Kasumi-1 (cell line): ENCODE measurements at regions not wholly inside any gene's neighbourhood (a gene's known extent, or its start where the extent isn't known, plus 50 kb on each side); places are given as distances from the start of the nearest gene placed in this dataset.

Experiments used
- DNase-seq, 2 experiments: peaks; one replicate each; lab custom pipeline; 2025; lab: John Stamatoyannopoulos, UW

DNA sequence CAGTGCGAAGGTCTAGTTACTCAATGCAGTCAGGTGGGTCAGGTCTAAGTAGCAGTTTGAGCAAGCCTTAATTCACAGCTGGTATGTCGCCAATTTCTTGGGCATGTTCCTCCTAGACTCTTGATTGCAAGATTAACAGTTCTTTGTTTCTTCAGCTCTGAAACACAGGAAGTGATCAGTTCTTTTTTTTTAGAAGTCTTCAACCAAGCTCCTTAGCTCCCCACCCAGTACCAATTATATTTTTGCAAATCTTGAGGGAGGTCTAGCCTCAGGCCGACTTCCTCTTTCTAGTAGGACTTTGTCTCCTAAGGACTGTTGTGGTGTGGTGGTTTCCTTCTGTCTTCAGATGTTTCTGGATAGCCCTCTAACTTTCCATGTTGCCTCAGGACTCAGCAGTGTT is 2054.2 kb downstream of the MAT2B start:
- DNase-seq = peak; percentile 98 to 99

DNA sequence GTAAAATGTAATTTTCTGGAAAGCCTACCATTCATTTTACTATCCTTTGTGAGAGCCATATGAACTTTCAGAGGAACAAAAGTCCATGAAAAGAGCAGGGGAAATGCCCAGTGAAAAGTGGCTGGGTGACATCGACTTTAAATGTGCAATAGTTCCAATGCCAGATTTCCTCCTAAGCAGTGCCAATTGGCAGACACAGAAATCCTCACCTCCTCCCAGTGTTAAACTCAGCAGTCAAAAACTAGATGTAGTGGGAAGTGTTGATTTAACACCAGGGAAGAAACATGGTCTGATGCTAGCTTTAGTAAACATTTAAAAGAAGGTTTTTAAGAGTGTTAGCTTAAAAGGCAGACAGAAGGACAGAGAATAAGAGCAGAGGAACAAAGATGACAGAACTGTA is 2055.2 kb downstream of the MAT2B start:
- no peak for DNase-seq

DNA sequence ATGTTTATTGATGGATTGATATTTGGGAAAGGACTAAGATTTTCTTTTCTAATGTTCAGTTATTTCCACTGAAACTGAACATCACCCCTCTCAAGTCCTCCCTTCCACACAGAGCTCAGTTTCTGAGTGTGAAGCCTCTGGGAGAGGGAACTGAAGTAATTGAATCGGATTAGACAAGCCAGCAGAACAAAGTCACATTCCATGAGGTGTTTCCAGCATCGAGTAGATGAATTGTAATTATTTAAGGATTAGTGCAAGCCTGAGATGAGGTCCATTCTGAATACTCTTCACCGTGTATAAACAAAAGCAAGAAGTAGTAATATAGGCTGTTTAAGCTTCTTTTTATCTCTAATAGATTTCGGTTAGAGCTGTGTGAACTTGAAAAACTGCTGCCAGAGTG is 2060.5 kb downstream of the MAT2B start:
- DNase-seq = no peak

- no peak for DNase-seq
These were observed 2064.1 kb downstream of the MAT2B start for GRCh38 chr5:165569551-165569950.

DNA sequence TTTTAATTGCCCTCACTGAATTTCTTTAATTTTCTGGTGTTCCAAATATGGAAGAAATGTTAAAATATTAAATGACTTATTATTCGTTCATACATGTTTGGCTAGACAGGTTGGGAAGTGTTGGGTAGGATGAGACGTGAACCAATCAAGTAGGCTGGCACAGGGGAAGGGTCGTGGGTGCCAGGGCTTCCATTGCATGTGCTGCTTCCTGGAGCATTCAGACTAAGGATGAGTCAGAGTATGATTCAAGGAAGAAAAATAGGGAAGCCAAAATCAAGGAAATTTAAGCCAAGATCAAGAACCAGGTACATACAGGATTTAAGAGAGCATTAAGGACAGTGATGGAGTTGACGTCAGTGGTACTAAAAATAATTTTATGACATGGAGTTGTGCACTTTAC is 2068.0 kb downstream of the MAT2B start:
- DNase-seq = no peak

GRCh38 chr5:165574100-165574499 is 2068.7 kb downstream of the MAT2B start:
- no peak for DNase-seq

- DNase-seq = no peak
These were observed 2071.4 kb downstream of the MAT2B start for GRCh38 chr5:165576678-165577275.

DNA sequence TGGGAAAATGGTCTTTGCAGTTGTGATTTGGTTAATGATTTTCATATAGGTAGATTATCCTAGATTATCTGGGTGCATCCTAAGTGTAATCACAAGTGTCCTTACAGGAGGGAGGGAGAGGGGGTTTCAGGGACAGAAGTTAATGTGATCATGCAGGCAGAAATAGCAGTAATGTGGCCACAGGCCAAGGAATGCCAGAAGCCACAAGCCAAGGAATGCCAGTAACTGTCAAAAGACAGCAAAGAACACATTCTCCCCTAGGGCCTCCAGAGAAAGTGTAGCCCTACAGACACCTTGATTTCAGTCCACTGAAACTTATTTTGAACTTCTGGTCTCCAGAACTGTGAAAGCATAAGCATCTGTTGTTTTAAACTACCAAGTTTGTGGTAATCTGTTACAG is 2074.5 kb downstream of the MAT2B start:
- DNase-seq = no peak

- no peak for DNase-seq
These were observed 2089.3 kb downstream of the MAT2B start for GRCh38 chr5:165594693-165595092.

DNA sequence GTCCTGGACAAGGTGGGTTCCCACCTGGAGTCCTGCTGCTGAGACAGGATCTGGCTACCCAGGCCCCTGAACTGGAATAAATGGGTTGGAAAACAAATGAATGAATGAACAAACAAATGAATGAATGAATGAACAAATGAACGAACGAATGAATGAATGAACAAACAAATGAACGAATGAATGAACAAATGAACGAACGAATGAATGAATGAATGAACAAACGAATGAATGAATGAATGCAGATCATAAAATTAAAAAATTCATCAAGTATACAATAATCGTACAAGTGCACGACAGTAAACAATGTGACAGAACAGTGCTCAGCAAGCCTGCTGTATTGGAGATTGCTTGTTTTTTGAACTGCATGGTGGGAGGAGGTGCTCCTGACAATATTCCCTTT is 2097.1 kb downstream of the MAT2B start:
- no peak for DNase-seq

- DNase-seq = no peak
These were observed 2101.6 kb downstream of the MAT2B start for GRCh38 chr5:165607026-165607425.

DNA sequence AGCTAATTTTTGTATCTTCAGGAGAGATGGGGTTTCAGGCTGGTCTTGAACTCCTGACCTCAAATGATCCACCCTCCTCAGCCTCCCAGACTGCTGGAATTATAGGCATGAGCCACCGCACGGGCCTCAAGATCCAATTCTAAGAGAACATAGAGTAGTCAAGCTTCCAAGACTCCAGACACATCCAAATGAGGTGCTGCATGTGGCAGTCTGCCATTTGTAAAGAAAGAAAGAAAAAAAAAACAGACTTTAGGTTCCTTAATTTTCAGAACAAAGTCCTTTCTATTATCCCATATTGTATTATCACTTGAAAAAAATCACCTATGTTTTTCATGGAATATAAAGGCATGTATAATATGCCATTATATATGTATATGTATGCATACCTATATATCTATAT is 2104.5 kb downstream of the MAT2B start:
- no peak for DNase-seq

DNA sequence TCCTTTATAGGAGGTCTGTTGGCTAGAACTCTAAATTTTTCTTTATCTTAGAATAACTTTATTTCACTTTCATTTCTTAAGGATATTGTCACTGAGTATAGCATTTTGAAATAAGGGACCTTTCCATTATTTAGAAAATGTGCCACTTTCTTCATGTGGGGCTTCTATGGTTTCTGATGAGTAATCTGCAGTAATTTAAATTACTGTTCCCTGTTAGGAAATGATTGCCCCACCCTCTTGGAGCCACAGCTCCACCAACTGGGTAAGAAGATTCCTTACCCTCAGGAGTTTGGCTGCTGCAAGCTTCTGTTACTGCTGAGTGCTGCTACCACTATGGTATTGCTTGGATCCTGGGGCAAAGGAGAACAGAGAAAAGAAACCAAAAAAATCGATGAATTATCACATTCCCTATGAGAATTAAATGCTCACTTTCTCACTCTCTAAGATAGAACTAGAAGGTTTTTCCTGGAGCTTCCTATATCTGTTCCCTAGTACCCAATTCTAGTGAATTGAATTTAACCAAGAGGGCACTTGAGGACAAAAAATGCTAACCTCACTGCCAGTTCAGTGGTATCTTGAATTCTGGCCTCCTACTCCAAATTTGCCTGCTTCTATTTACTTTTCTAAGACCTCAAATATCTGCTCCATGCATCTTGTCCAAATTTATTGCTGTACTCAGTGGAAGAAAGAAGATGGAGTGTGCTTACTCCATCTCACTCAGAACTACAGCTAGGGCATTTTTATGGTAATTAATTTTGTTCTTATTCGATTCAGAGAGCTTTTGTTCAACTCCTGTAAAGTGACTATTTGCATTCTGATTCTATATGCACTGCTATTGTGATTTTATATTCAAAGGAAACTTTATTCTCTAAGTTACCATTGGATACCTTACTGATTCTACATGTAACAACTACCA is 2111.3 kb downstream of the MAT2B start:
- DNase-seq = peak; percentile 61 to 66

DNA sequence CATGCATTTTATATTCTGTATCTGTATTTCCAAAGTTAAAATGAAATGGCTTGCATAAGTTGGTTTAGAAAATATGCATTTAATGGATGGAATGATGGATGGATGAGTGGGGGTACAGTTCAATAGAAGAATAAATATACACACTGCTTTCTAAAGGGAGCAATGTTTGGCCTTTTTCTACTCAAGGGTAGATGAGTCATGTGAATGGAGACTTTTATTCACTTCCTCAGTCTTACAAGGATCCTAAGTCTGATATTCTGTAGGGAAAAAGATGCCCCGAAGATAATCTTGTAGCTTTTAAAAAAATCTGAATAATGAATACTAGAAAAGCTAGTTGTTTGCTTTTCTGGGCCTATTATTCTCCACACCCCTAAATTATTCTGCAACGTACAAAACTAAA is 2112.1 kb downstream of the MAT2B start:
- no peak for DNase-seq

DNA sequence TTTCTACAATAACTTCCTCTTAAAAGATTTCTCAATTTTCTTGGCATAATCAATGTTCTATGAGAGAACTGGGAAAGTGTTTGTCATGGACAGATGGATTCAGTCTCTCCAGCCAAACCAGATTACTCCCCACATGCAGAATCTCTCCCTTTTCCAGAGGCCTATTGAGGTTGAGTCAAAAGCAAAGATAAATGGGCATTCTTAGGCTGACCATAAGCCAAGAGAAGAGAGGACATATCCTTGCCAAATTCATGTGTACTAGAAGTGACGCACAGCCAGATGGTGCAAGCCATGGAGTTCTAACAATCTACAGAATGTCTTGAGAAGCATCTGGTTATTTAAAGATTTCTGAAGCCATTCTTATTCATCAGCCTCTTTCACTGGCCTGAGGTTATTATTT is 2115.0 kb downstream of the MAT2B start:
- no peak for DNase-seq

DNA sequence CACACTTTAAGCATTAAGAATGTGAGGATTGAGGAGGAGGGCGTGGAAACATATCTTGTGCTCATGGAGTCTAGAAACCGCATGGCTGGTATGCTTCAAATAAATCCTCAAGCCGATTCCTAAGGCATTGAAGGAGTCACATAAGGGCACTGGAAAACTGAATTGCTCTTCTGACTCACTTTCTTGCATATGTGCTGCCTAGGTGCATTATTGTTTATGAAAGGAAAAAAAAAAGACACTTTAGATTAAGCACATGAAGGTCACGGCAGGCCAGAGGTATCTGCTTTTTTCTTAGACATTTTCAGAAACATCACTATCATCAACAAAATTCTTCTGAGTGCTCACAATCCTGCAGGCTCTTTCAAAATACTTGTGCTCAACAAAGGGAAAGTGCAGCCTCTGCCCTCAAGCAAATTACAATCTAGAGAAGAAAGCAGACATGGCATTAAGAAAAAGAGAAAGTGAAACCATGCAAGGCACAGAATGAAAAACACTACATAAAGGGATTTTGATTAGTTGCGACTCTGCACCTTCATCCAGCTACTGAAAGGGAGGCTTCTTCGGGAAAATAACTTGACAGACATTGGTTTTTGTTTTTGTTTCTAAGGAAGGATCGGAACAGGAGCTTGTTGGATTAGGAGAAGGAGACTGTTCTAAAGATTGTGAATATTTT is 2117.6 kb downstream of the MAT2B start:
- peak in 1 of 2 experiments; percentile 8 for DNase-seq

DNA sequence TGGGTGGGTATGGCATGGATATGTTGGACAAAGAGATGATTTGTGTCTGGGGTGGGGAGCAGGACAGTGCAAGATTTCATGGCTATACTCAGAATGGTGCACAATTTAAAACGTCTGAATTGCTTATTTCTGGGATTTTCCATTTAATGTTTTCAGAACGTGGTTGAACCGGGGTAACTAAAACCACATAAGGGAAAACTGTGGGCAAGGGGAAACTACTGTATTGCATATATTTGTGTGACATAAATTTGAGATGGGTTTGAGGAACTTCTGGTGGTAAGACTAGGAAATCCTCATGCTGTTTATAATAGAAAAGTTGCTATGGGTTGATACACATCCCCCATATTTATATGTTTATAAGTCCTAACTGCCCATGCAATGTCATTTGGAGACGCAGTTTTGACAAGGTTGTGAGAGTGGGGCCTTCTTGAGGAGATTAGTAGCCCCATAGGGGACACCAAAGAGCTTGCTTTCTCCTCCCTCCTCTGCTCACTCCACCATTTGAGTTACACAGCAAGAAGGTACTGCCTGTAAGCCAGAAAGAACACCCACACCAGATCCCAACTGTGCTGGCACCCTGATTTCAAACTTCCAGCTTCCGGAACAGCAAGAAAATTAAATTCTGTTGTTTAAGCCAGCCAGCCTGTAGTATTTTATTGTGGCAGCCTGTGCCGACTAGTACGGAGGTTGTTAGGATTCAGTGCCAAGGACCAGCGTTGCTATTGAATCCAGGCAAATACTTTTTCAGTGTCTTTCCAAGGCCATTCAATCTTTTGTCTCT is 2118.9 kb downstream of the MAT2B start:
- DNase-seq = no peak

- DNase-seq = no peak
These were observed 2120.7 kb downstream of the MAT2B start for GRCh38 chr5:165626161-165626560.

- no peak for DNase-seq
These were observed 2122.2 kb downstream of the MAT2B start for GRCh38 chr5:165627548-165628170.

DNA sequence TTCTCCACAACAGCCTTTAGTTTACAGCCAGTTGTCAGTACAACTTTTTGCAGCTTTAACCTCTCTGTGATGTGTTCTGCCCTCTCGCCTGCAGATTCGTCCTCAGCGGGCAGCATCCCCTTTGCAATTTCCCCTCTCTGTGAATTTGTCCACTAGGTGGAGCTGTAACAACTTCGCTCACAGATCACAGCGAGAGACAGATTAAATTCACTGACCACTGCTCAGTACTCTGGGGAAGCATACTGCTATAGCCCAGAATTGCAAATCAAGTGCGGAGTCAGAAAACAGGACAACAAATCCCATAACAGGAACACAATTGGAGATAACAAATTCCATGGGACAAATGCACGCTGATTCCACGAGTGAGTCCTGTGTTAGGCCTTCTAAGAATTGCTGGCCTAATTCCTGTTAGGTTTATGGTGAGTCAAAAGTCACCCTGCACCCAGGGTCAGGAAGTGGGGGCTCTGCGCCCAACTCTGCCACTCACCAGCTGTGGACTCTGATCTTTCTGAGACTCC is 2124.9 kb downstream of the MAT2B start:
- peak; percentile 56 to 76 for DNase-seq

DNA sequence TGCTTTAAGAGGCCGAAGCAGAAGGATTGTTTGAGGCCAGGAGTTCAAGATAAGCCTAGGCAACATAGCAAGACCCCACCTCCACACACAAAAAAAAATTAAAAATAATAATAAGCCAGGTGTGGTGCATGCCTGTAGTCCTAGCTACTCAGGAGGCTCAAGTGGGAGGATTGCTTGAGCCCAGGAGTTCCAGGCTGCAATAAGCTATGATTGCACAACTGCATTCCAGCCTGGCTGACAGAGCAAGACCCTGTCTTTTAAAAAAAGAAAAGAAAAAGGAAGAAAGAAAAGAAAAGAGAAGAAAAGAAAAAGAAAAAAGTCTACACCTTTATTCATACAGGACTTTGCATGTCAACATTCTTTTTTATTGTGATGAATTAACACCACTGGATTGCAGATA is 2125.8 kb downstream of the MAT2B start:
- no peak for DNase-seq

GRCh38 chr5:165642366-165642765 is 2136.9 kb downstream of the MAT2B start:
- no peak for DNase-seq
